GM18907 (cell line): ENCODE measurements at regions not wholly inside any gene's neighbourhood (a gene's known extent, or its start where the extent isn't known, plus 50 kb on each side); places are given as distances from the start of the nearest gene placed in this dataset.
"Not testable (repeated sequence)": the region's sequence is repeated elsewhere in the genome, so short reads cannot be mapped to it uniquely, and the experiment has no call there.

Experiments used
- ATAC-seq: cut with Tn5 transposase; IDR thresholded peaks from one replicate; pipeline ENCODE4 v1.9.1; 2021; ENCODE audit warnings: mild to moderate bottlenecking, moderate library complexity; ENCODE audit not compliant: unreplicated experiment

GRCh38 chr2:65587779-65588178, 155.4 kb upstream of the SPRED2 start:
- no peak for ATAC-seq

- no peak for ATAC-seq
These were observed 154.1 kb upstream of the SPRED2 start for GRCh38 chr2:65586516-65586915.

DNA sequence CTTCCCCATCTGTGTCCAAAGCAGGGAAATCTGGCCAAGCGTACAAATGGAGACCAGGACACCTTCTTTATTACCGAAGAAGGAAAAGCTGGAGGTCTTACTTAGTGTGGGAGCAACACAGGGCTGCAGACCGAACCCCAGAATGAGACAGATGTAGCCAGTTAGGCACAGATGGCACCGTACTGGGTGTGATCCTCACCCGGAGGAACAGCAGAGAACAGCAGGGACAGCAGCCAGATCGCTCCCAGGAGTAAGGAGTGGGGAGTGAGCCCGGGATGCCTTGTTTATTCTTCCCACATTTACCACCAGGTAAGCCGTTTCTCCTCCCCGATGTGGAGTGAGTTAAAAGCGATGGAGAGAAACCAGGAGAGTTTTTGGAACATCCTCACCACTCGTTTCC, 150.7 kb upstream of the SPRED2 start:
- no peak for ATAC-seq

DNA sequence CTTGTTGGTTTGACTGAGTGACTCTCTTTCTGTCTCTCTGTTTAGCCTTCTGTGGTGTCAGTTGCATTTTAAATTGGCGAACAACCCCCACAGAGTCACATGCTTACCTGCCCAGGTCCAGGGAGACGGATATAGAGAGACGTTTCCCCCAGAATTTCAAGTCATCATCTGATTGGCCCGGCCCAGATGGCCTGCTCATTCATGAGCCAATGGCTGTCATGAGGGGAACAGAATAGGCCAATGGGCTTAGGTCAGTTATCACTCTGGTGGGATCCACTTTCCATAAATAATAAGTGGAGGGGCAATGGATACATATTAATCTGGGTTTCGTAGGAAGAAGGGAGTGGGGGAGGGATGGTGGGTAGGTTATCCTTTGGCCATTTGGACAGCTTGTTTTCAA, 150.0 kb upstream of the SPRED2 start:
- ATAC-seq, result no peak

DNA sequence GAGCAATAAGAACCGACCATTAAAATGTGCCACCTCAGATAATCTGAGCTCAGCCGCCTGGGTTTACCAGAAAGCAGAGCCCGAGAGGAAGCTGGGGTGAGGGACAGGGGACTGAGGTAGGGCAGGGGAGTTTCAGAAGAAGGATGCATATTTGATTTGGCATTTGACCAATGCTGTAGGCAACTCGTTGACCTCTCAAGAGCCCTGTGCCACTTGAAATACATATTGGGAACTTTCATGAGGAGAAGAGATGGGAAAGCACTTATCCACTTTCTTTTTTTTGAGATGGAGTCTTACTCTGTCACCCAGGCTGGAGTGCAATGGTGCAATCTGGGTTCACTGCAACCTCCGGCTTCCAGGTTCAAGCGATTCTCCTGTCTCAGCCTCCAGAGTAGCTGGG, 148.4 kb upstream of the SPRED2 start:
- ATAC-seq, result no peak

- no peak for ATAC-seq
These were observed 147.3 kb upstream of the SPRED2 start for GRCh38 chr2:65579506-65580235.

DNA sequence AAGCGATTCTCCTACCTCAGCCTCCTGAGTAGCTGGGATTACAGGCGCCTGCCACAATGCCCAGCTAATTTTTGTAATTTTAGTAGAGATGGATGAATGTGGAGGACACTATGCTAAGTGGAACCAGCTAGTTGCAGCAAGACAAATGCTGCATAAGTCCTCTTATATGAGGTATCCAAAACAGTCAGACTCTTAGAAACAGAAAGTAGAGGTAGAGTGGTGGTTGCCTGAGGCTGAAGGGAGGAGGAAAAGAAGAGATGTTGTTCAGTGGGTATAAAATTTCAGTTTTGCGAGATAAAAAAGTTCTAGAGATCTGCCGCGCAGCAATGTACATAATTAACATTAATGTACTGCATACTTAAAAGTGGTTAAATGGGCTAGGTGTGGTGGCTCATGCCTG, 145.3 kb upstream of the SPRED2 start:
- no peak for ATAC-seq

DNA sequence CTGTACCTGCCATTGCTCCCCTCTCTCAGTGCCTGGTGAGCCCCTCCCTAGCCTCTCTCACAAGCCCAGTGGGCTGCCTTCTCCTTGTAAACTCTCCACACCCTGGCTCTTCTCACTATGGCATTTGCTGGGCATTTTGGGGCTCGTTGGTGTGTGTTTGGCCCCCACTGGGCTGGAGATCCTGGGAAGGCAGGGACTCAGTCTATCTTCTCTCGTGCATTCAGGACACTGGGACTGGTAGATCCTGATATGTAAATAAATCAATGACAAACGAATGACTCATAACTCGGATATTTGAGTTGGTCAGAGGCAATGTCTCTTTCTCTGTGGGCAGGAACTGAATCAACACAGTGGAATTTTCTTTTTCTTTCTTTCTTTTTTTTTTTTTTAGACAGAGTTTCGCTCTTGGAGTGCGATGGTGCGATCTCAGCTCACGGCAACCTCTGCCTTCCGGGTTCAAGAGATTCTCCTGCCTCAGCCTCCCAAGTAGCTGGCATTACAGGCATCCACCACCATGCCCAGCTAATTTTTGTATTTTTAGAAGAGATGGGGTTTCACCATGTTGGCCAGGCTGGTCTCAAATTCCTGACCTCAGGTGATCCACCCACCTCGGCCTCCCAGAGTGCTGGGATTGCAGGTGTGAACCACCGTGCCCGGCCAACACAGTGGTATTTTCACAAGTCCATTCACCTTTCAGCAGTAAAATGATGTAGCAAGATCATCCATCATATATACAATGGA, 144.6 kb upstream of the SPRED2 start:
- ATAC-seq, result no peak

DNA sequence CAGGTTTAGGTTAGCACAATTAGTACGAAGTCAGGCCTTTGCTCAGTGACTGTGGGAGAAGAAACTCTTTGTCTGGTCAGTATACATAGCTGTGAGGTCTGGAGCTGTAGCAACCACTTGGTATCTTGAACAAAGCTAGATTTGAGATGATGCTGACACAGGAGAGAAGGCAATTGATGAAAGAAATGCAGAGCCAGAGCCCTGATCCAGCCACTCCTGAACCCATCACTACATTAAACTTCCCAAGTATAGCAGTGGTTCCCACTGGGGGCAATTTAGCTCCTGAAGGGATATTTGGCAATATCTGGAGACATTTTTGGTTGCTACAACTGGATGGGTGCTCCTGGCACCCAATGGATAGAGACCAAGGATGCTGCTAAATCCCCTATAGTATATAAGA, 143.9 kb upstream of the SPRED2 start:
- ATAC-seq, result no peak

- no peak for ATAC-seq
These were observed 142.6 kb upstream of the SPRED2 start for GRCh38 chr2:65574993-65575392.

- not testable (repeated sequence) for ATAC-seq
These were observed 136.4 kb upstream of the SPRED2 start for GRCh38 chr2:65568656-65569440.

DNA sequence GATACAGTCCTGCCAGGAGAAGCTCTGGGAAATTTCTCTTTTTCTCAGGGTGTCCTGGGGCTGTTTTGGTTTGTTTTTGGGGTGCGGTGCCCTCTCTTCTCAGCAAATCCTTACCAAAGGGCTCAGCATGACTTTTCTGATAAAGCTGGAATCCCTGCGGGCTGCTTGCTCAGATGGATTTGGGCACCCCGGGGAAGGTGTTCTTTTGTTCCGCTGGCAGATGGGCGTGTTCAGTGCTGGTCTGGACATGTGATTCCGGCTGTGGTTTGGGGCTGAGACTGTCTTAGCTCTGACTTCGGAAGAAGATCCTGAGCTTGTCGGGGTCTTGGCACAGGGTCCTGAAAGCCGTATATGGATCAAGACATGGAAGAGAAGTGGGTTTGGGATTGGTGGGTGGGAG, 134.2 kb upstream of the SPRED2 start:
- no peak for ATAC-seq

- no peak for ATAC-seq
These were observed 133.3 kb upstream of the SPRED2 start for GRCh38 chr2:65565681-65566080.

- no peak for ATAC-seq
These were observed 131.9 kb upstream of the SPRED2 start for GRCh38 chr2:65564299-65564698.

DNA sequence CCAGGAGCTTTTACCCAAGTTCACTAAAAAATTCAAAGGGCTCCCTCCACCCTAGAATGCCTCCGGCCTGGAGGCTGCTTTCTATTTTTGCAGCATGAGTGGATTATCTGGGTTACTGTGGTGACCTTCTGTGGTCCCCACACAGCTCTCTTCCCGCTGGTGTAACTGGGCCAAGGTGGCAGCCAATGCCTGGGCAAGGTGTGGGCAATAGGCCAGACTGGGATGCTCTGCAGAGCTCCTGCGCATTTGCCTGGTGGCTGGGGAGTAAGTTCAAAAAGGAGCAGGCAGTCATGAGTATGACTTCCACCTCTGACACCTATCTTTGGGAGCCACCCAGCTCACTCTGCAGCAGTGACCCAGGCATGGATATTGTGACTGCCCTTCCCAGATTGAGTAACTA, 130.5 kb upstream of the SPRED2 start:
- ATAC-seq, result no peak

DNA sequence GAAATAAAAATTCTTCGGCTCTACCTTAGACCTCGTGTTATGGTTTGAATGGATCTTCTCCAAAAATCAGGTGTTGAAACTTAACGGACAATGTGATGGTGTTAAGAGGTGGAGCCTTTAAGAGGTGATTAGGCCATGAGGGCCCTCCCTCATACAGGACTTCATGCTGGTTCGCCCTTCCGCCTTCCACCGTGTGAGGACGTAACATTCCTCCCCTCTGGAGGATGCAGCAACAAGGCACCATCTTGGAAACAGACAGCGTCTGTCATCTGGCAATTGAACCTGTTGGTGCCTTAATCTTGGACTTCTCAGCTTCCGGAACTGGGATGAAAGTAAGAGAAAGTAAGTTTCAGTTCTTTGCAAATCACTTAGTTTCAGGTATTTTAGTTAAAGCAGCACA, 126.3 kb upstream of the SPRED2 start:
- no peak for ATAC-seq

DNA sequence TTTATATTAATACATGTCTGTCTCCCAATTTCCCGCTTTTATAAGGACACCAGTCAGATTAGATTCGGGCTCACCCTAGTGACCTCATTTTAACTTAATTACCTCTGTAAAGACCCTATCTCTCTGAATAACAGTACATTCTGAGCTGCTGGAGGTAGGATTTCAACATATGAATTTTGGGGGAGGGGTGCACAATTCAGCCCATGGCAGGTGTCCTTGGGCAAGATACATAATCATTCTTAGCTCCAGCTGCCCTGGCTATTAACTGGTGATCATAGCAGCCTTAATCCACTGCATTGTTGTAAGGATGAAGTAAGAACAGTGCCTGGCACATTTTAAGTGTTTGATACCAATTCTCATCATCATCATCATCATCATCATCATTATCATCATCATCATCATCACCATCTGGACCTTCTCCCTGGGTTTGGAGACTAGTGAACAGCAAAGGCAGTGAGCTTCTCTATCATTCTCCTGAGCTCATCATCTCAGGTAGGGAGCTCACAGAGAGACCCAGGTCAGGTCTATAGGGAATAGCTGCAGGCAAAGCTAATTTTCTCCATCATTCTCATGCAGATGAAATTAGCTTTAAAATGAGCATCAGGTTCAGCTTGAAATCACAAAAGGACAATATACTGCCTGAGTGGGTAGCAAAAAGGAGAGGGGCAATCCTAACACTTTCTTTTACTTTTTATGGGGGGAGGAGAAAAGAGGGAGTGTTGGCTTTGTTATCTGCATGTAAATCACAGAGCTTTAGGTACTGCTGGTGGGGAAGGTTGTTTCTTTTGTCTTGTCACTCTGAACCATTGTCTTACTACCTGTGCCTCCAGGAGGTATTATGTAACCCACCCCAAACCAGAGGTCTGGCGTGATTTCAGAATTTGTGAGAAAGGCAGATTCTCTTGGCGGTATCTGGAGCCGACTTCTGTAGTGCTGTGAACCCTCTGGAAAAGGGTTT, 125.5 kb upstream of the SPRED2 start:
- no peak for ATAC-seq

DNA sequence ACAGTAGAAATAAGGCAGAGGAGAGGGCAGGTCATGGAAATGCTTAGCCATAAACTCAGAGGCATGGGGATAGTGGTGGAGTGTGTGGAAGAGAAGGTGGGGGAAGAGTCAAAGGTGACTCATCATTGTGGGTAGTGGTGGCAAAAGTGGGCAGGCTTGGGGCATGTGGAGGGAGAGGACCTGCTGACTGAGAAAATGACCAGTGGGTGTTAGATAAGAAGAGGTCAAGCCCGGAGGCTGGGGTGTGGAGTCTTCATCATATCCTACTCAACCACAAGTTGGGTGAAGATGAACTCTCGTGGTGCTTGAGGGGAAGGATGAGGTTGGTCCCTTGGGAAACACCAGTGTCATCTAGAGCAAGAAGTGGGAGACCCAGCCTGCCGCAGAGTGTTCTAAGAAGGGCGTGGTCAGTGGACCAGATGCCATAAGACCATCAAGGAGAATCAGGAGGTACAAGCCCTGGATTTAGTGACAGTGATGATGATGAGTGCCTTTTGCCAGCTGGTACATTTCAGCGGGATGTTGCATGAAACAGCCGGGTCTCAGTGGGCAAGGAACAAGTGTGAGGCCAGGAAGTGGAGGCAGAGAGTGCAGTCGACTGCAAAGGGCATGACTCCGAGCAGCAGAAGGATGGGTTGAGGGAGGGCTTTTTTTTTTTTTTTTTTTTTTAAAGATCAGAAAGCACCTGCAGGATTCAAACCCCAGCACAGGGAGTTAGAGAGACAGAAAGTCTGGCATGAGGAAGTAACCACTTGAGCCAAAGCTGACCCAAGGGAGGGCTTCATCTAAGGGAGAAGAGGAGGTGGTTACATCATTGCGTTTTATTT, 122.6 kb upstream of the SPRED2 start:
- ATAC-seq, result peak; percentile 82

- no peak for ATAC-seq
These were observed 121.2 kb upstream of the SPRED2 start for GRCh38 chr2:65553504-65554074.
